Endothelial cell of umbilical vein (primary cell): ENCODE measurements at regions not wholly inside any gene's neighbourhood (a gene's known extent, or its start where the extent isn't known, plus 50 kb on each side); places are given as distances from the start of the nearest gene placed in this dataset.
A peak's percentile ranks its signal among the peaks of the same experiment; 100 is the strongest.

ENCODE experiments used
- BruUV-seq: library from RNA; stranded (reverse); fragments of 400-500 nt; replicated peaks from 2 replicates; lab custom pipeline; 2021; lab: Mats Ljungman, UMichigan
- CTCF ChIA-PET: fragments of 300-600, 350-600 bp; sonication (Branson Sonifier 250); formaldehyde crosslinking; loops from one replicate; lab custom pipeline; 2021; ENCODE audit warnings: antibody characterized with exemption, inconsistent platforms; lab: Charles Lee
- POLR2A ChIA-PET: fragments of 300-600, 350-600 bp; sonication (Branson Sonifier 250); formaldehyde crosslinking; loops from one replicate; lab custom pipeline; 2021; ENCODE audit warnings: antibody characterized with exemption, inconsistent platforms; lab: Charles Lee
- DNase-seq: peaks from one replicate; pipeline ENCODE4 v3.0.0-alpha.2; 2011; ENCODE audit warnings: low read depth, low spot score
- FAIRE-seq: peaks from 2 replicates; lab custom pipeline; 2011; peaks lifted over from hg19 to GRCh38; lab: Jason Lieb, UNC
- H2AFZ ChIP-seq: 2 replicates; pipeline ENCODE4 v1.6.0; 2012; ENCODE audit warnings: low read depth, low read length, control low read depth, inconsistent platforms
- H3K27ac ChIP-seq: 2 replicates; pipeline ENCODE4 v1.5.1; 2011; ENCODE audit warnings: low read depth, mild to moderate bottlenecking, control low read depth, low read length, moderate library complexity; ENCODE audit not compliant: insufficient read depth
- H3K27me3 ChIP-seq, 2 experiments: 2 replicates each; pipeline versions ENCODE4 v1.6.0 to v1.6.1; 2011; ENCODE audit warnings: low read length in 2 of 2, mixed read lengths in 1 of 2; ENCODE audit not compliant: control insufficient read depth in 2 of 2, insufficient read depth in 2 of 2
- H3K36me3 ChIP-seq, 2 experiments: 2 replicates in 1 of 2; 3 replicates in 1 of 2; pipeline ENCODE4 v1.5.1; 2011; ENCODE audit warnings: low read length in 2 of 2, mild to moderate bottlenecking in 1 of 2, moderate library complexity in 1 of 2; ENCODE audit not compliant: control insufficient read depth in 2 of 2, insufficient read depth in 2 of 2; ENCODE audit errors: extremely low read depth in 1 of 2
- H3K4me1 ChIP-seq: 3 replicates; pipeline ENCODE4 v1.5.1; 2011; ENCODE audit warnings: mild to moderate bottlenecking, low read length; ENCODE audit not compliant: control insufficient read depth, insufficient read depth; ENCODE audit errors: extremely low read depth
- H3K4me2 ChIP-seq: 2 replicates; pipeline ENCODE4 v1.6.1; 2011; ENCODE audit warnings: low read length, control low read depth, mixed read lengths; ENCODE audit not compliant: insufficient read depth
- H3K4me3 ChIP-seq, 3 experiments: fragments of 200-600 bp in 1 of 3; sonication (generic), shearing (Covaris generic) in 1 of 3; replicated peaks in 1 of 3; 2 replicates each; pipeline ENCODE4 v1.5.1; 2011 to 2016; ENCODE audit warnings: control low read depth in 3 of 3, low read length in 3 of 3, mild to moderate bottlenecking in 2 of 3, inconsistent platforms in 1 of 3, low read depth in 1 of 3, moderate library complexity in 1 of 3; ENCODE audit not compliant: insufficient read depth in 1 of 3
- H3K79me2 ChIP-seq: 2 replicates; pipeline ENCODE4 v1.6.0; 2012; ENCODE audit warnings: low read length, inconsistent platforms; ENCODE audit not compliant: control insufficient read depth, insufficient read depth
- H3K9ac ChIP-seq: replicated peaks from 2 replicates; pipeline ENCODE3; 2011; ENCODE audit warnings: low read length, control low read depth; ENCODE audit not compliant: insufficient read depth; ENCODE audit errors: extremely low read depth
- H3K9me1 ChIP-seq: replicated peaks from 3 replicates; pipeline ENCODE4 v1.6.0; 2011; ENCODE audit warnings: mild to moderate bottlenecking, low read length; ENCODE audit not compliant: control insufficient read depth, insufficient read depth; ENCODE audit errors: extremely low read depth
- H3K9me3 ChIP-seq: replicated peaks from 2 replicates; pipeline ENCODE4 v1.5.1; 2012; ENCODE audit warnings: low read length, inconsistent platforms; ENCODE audit not compliant: control insufficient read depth, insufficient read depth
- H4K20me1 ChIP-seq: replicated peaks from 2 replicates; pipeline ENCODE3; 2011; ENCODE audit warnings: mild to moderate bottlenecking, low read length; ENCODE audit not compliant: control insufficient read depth, insufficient read depth; ENCODE audit errors: extremely low read depth
- CTCF ChIP-seq, 2 donors: IDR thresholded peaks; 1 replicate in 1 of 2; 2 replicates in 1 of 2; pipeline ENCODE4 v1.5.1; 2011; ENCODE audit warnings: low read length in 2 of 2, mild to moderate bottlenecking in 2 of 2, moderate library complexity in 2 of 2, control low read depth in 1 of 2, inconsistent platforms in 1 of 2, low read depth in 1 of 2; ENCODE audit not compliant: insufficient read depth in 1 of 2; ENCODE audit errors: extremely low read depth in 1 of 2
- EZH2 ChIP-seq: IDR thresholded peaks from 2 replicates; pipeline ENCODE4 v1.6.1; 2012; ENCODE audit warnings: borderline replicate concordance, low read depth, mild to moderate bottlenecking, moderate library complexity, low read length, inconsistent platforms; ENCODE audit not compliant: severe bottlenecking
- FOS ChIP-seq: IDR thresholded peaks from 2 replicates; pipeline ENCODE4 v1.6.1; 2011; ENCODE audit warnings: mild to moderate bottlenecking, low read length, moderate library complexity, borderline replicate concordance; ENCODE audit not compliant: insufficient read depth
- GATA2 ChIP-seq: IDR thresholded peaks from 2 replicates; pipeline ENCODE4 v1.7.0; 2011; ENCODE audit warnings: low read depth, mild to moderate bottlenecking, moderate library complexity, mixed read lengths, low read length; ENCODE audit not compliant: insufficient read length, insufficient read depth
- JUN ChIP-seq: IDR thresholded peaks from 2 replicates; pipeline ENCODE4 v1.6.1; 2011; ENCODE audit warnings: borderline replicate concordance, low read depth; ENCODE audit not compliant: insufficient read length, insufficient read depth
- MYC ChIP-seq: IDR thresholded peaks from one replicate; pipeline ENCODE4 v1.6.1; 2011; ENCODE audit warnings: mild to moderate bottlenecking, low read depth, low read length
- POLR2A ChIP-seq: IDR thresholded peaks from 2 replicates; pipeline ENCODE4 v1.6.1; 2012; ENCODE audit warnings: low read depth, mild to moderate bottlenecking, control low read depth, low read length
- POLR2AphosphoS5 ChIP-seq: IDR thresholded peaks from 2 replicates; pipeline ENCODE4 v1.6.1; 2012; ENCODE audit warnings: low read depth, mild to moderate bottlenecking, control low read depth, low read length, moderate library complexity; ENCODE audit not compliant: insufficient read depth
- dilution Hi-C: fragments of 300-500 bp; cut with MboI; formaldehyde crosslinking; loops from one replicate; pipeline ENCODE4 v1.15.0; 2019; ENCODE audit warnings: low sequenced_read_pairs; ENCODE audit not compliant: extremely low pct_ligation_motif_present
- intact Hi-C: fragments of 100-400 bp; cut with micrococcal nuclease; formaldehyde crosslinking; loops from one replicate; pipeline ENCODE4 v1.10.0; 2022
- TF ChIP-seq, protein P1 (sequence below): IDR thresholded peaks from 2 replicates; pipeline ENCODE4 v1.6.1; 2011; ENCODE audit not compliant: insufficient read depth, insufficient read length

DNA sequence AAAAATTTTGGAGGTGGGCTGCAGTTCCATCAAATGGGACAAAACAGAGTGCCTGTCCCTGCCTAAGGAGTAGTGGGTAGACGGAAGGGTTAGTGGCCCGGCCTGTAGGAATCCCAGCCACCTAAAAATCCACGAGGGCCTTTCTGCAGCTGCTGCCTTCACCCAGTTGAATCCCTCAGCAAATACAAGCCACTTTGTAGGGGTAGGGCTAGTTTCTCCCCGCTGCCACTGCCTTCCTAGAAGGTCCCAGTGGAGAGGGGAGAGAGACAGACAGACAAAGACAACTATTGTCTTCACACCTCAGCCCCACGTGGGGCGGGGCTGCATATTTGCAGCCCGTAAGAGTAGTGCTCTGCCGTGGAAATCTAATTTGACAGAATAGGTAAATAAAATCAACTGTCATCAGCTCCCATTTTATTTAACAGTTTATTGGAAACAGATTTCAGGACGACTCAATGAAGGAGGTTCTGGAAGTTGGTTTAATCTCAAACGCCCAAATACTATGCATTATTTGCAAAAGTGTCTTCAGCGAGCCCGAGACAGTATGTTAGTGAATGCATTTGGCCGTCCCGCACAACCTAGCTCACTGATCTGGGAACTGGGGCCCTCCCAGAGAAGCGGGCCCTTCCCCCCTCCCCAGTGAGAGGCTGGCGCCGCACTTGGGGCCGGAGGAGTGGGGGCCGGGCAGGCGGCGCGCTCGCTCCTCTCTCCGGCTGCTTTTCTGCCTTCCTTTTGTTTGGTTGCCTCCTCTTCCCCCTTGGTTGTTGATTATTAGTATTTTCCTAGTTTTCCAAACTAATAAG is 67.6 kb upstream of the TBCA start:
- DNase-seq: no peak
- dilution Hi-C loops (no loop called here), intact Hi-C loops (no loop called here)
- Histone ChIP-seq H3K27ac (no peak overlapping the region), H3K9ac (no peak overlapping the region), H3K9me1 (no peaks in the 10 kb centered on the region), H4K20me1 (no peaks in the 10 kb centered on the region), H3K9me3 (no peaks in the 10 kb centered on the region), H2AFZ (peak overlapping the region; percentile 29), H3K79me2 (no peaks in the 10 kb centered on the region), H3K4me3 (peak overlapping the region in 2 of 3 experiments; percentile 3 to 67), H3K4me1 (peaks cover 6% of the 10 kb centered on the region), H3K36me3 (no peaks in the 10 kb centered on the region), H3K4me2 (peak overlapping the region; percentile 93), H3K27me3 (peaks cover 36 to 64% of the 10 kb centered on the region in 2 experiments)
- FAIRE-seq: no peak
- BruUV-seq: no TSS peak
- no peak for TF ChIP-seq POLR2AphosphoS5
- POLR2A ChIA-PET: no interaction called here
- CTCF ChIA-PET: no interaction called here

DNA sequence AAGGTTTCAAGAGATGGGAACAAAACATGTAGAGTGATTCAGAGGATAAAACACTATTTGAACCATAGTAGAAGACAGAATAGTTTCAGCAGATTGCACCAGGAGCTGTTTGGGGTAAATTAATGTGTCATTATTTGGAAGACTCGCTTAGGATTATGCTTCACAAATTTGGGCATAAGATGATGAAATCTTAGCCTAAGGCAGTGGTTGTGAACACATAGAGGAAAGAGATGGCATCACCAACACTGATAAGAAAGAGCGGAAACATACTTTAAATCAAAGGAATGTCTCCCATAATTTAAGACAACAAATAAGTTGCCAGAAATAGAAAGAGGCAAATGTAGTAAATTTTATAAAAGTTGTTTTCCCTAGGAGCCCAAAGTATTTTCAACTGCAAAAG is 66.1 kb upstream of the TBCA start:
- H3K9me3 ChIP-seq: no peaks in the 10 kb centered on the region
- no peak overlapping the region for H3K4me3 ChIP-seq
- BruUV-seq: no TSS peak
- H3K36me3 ChIP-seq: no peaks in the 10 kb centered on the region
- FAIRE-seq: no peak
- DNase-seq: no peak
- intact Hi-C loops (no loop called here), dilution Hi-C loops (no loop called here)
- no peaks in the 10 kb centered on the region for H4K20me1 ChIP-seq
- H3K9ac ChIP-seq: no peak overlapping the region
- H3K27me3 ChIP-seq: peaks cover 37 to 60% of the 10 kb centered on the region in 2 experiments
- H3K4me1 ChIP-seq: peaks cover 6% of the 10 kb centered on the region
- H3K4me2 ChIP-seq: no peak overlapping the region
- TF ChIP-seq CTCF (IDR thresholded peaks at IDR 0.05; ENCODE audit: extremely low read depth in 1 of 2, insufficient read depth in 1 of 2, low read depth in 1 of 2, low read length in 2 of 2): no peak
- no peak for TF ChIP-seq POLR2AphosphoS5
- no peak for TF ChIP-seq FOS
- TF ChIP-seq EZH2: no peak
- no peak for TF ChIP-seq JUN
- TF ChIP-seq MYC: no peak
- TF ChIP-seq, protein P1, sequence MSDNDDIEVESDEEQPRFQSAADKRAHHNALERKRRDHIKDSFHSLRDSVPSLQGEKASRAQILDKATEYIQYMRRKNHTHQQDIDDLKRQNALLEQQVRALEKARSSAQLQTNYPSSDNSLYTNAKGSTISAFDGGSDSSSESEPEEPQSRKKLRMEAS: no peak
- no peak for TF ChIP-seq GATA2
- no peak for TF ChIP-seq POLR2A
- ChIA-PET CTCF (no interaction called here), POLR2A (no interaction called here)
- H3K27ac ChIP-seq: no peak overlapping the region
- no peaks in the 10 kb centered on the region for H3K9me1 ChIP-seq
- H2AFZ ChIP-seq: no peak overlapping the region
- H3K79me2 ChIP-seq: no peaks in the 10 kb centered on the region
